NCI-H2029 treated with DMSO at 0.1 percent for 48 hours (cell line): ENCODE measurements at regions not wholly inside any gene's neighbourhood (a gene's known extent, or its start where the extent isn't known, plus 50 kb on each side); places are given as distances from the start of the nearest gene placed in this dataset.
"Not testable (repeated sequence)": the region's sequence is repeated elsewhere in the genome, so short reads cannot be mapped to it uniquely, and the experiment has no call there.

Source experiments
- DNase-seq: peaks from one replicate; lab custom pipeline; 2025; lab: John Stamatoyannopoulos, UW

- no peak for DNase-seq
Measured at GRCh38 chr3:84236261-84236660, 722.5 kb upstream of the CADM2 start.

- no peak for DNase-seq
Measured at GRCh38 chr3:84245789-84246188, 713.0 kb upstream of the CADM2 start.

- no peak for DNase-seq
Measured at GRCh38 chr3:84260596-84260995, 698.2 kb upstream of the CADM2 start.

GRCh38 chr3:84265768-84266167, 693.0 kb upstream of the CADM2 start:
- no peak for DNase-seq

GRCh38 chr3:84275532-84275931, 683.3 kb upstream of the CADM2 start:
- no peak for DNase-seq

- no peak for DNase-seq
Measured at GRCh38 chr3:84277562-84278224, 681.1 kb upstream of the CADM2 start.

- no peak for DNase-seq
Measured at GRCh38 chr3:84292128-84292527, 666.7 kb upstream of the CADM2 start.

GRCh38 chr3:84299329-84299728, 659.5 kb upstream of the CADM2 start:
- DNase-seq, result no peak

GRCh38 chr3:84304214-84304613, 654.6 kb upstream of the CADM2 start:
- DNase-seq, result no peak

GRCh38 chr3:84307339-84307738, 651.5 kb upstream of the CADM2 start:
- no peak for DNase-seq

GRCh38 chr3:84308379-84308778, 650.4 kb upstream of the CADM2 start:
- no peak for DNase-seq

- no peak for DNase-seq
Measured at GRCh38 chr3:84318273-84318809, 640.4 kb upstream of the CADM2 start.

GRCh38 chr3:84365563-84366278, 593.1 kb upstream of the CADM2 start:
- DNase-seq, result not testable (repeated sequence)
